HepG2 (cell line): ENCODE measurements at regions not wholly inside any gene's neighbourhood (a gene's known extent, or its start where the extent isn't known, plus 50 kb on each side); places are given as distances from the start of the nearest gene placed in this dataset.

Source experiments
- ADNP ChIP-seq: sonication (generic); formaldehyde crosslinking; IDR thresholded peaks from 2 replicates; pipeline ENCODE4 v1.4.0; 2020; ENCODE audit warnings: missing genetic modification reagents
- AGO2 ChIP-seq: fragments of 200-400 bp; formaldehyde crosslinking; optimal IDR thresholded peaks from 2 replicates; pipeline ENCODE3; 2017; ENCODE audit warnings: mild to moderate bottlenecking, low read depth, low read length, moderate library complexity
- CSRNP2 ChIP-seq: sonication (generic); formaldehyde crosslinking; conservative IDR thresholded peaks from 2 replicates; pipeline ENCODE4 v1.8.0; 2022; ENCODE audit warnings: low read depth, missing genetic modification reagents
- DPF2 ChIP-seq: sonication (generic); formaldehyde crosslinking; IDR thresholded peaks from 2 replicates; pipeline ENCODE4 v1.4.0; 2020; ENCODE audit warnings: mild to moderate bottlenecking, low read depth, missing genetic modification reagents, borderline replicate concordance
- FUBP1 ChIP-seq: sonication (generic); formaldehyde crosslinking; IDR thresholded peaks from 2 replicates; pipeline ENCODE4 v1.5.1; 2020; ENCODE audit warnings: missing genetic modification reagents, mild to moderate bottlenecking, borderline replicate concordance
- HDAC6 ChIP-seq: fragments of 200-600 bp; sonication (generic); IDR thresholded peaks from 2 replicates; pipeline ENCODE4 v1.7.0; 2017; ENCODE audit warnings: mild to moderate bottlenecking, antibody characterized with exemption, low read length, low read depth
- IRX3 ChIP-seq: sonication (generic); formaldehyde crosslinking; IDR thresholded peaks from 2 replicates; pipeline ENCODE4 v1.8.1; 2023; ENCODE audit warnings: mild to moderate bottlenecking, low read depth, missing genetic modification reagents, borderline replicate concordance
- KLF9 ChIP-seq: IDR thresholded peaks from 2 replicates; pipeline ENCODE4 v1.6.1; 2016; ENCODE audit warnings: low read depth
- LBX2 ChIP-seq: sonication (generic); formaldehyde crosslinking; IDR thresholded peaks from 2 replicates; pipeline ENCODE4 v1.5.0; 2020; ENCODE audit warnings: missing genetic modification reagents, mild to moderate bottlenecking, borderline replicate concordance
- MTF2 ChIP-seq: sonication (generic); formaldehyde crosslinking; IDR thresholded peaks from 2 replicates; pipeline ENCODE4 v1.5.0; 2020; ENCODE audit warnings: missing genetic modification reagents, borderline replicate concordance
- NCOA2 ChIP-seq: sonication (generic); formaldehyde crosslinking; IDR thresholded peaks from 2 replicates; pipeline ENCODE4 v1.8.0; 2022; ENCODE audit warnings: inconsistent platforms
- PAWR ChIP-seq: sonication (generic); formaldehyde crosslinking; IDR thresholded peaks from 2 replicates; pipeline ENCODE4 v1.4.0; 2020; ENCODE audit warnings: missing genetic modification reagents, mild to moderate bottlenecking, borderline replicate concordance
- PPARG ChIP-seq: conservative IDR thresholded peaks from 2 replicates; pipeline ENCODE4 v1.6.1; 2016; ENCODE audit warnings: missing biosample characterization, missing genetic modification reagents
- PTBP1 ChIP-seq: fragments of 200-400 bp; formaldehyde crosslinking; IDR thresholded peaks from 2 replicates; pipeline ENCODE4 v1.6.1; 2018; ENCODE audit warnings: low read length, low read depth; ENCODE audit not compliant: poor library complexity, severe bottlenecking
- RXRB ChIP-seq: IDR thresholded peaks from 2 replicates; pipeline ENCODE4 v1.6.1; 2016; ENCODE audit warnings: borderline replicate concordance, missing genetic modification reagents, missing compliant biosample characterization
- SALL2 ChIP-seq: sonication (generic); formaldehyde crosslinking; IDR thresholded peaks from 2 replicates; pipeline ENCODE4 v1.8.1; 2023; ENCODE audit warnings: mild to moderate bottlenecking, missing genetic modification reagents, inconsistent platforms
- SIX1 ChIP-seq: sonication (generic); formaldehyde crosslinking; IDR thresholded peaks from 2 replicates; pipeline ENCODE4 v1.4.0; 2020; ENCODE audit warnings: missing genetic modification reagents, borderline replicate concordance
- U2AF1 ChIP-seq: fragments of 200-400 bp; formaldehyde crosslinking; optimal IDR thresholded peaks from 2 replicates; pipeline ENCODE3; 2017; ENCODE audit warnings: mild to moderate bottlenecking, low read depth, low read length
- ZBTB7B ChIP-seq: sonication (generic); formaldehyde crosslinking; IDR thresholded peaks from 2 replicates; pipeline ENCODE4 v1.4.0; 2020; ENCODE audit warnings: missing genetic modification reagents
- ZNF143 ChIP-seq: sonication (generic); formaldehyde crosslinking; IDR thresholded peaks from 2 replicates; pipeline ENCODE4 v1.4.0; 2020; ENCODE audit warnings: missing genetic modification reagents
- ZNF333 ChIP-seq: sonication (generic); formaldehyde crosslinking; IDR thresholded peaks from 2 replicates; pipeline ENCODE4 v1.4.0; 2020; ENCODE audit warnings: mild to moderate bottlenecking, missing genetic modification reagents, borderline replicate concordance
- TF ChIP-seq, protein P1 (sequence below): sonication (generic); formaldehyde crosslinking; IDR thresholded peaks from 2 replicates; pipeline ENCODE4 v1.9.0; 2021; ENCODE audit warnings: missing genetic modification reagents, borderline replicate concordance
- TF ChIP-seq, protein P2 (sequence below): IDR thresholded peaks from 2 replicates; pipeline ENCODE4 v1.6.1; 2016; ENCODE audit warnings: missing compliant biosample characterization, missing genetic modification reagents, borderline replicate concordance

GRCh38 chr6:156720691-156721685 is 56.2 kb upstream of the ARID1B start (continued):
- TF ChIP-seq, protein P1, sequence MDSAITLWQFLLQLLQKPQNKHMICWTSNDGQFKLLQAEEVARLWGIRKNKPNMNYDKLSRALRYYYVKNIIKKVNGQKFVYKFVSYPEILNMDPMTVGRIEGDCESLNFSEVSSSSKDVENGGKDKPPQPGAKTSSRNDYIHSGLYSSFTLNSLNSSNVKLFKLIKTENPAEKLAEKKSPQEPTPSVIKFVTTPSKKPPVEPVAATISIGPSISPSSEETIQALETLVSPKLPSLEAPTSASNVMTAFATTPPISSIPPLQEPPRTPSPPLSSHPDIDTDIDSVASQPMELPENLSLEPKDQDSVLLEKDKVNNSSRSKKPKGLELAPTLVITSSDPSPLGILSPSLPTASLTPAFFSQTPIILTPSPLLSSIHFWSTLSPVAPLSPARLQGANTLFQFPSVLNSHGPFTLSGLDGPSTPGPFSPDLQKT (CRISPR knock-in tag): no peak
- TF ChIP-seq KLF9 (CRISPR knock-in tag) (no peak), AGO2 (no peak), ZBTB7B (CRISPR knock-in tag) (0 out of 2 replicates have a peak, but pooled peaks have one; percentile 19), RXRB (peak; percentile 19; the same call in 1 of the 2 replicates), PPARG (peak; percentile 68), HDAC6 (no peak), ZNF333 (CRISPR knock-in tag) (no peak), SALL2 (CRISPR knock-in tag) (no peak), PAWR (no peak), ZNF143 (CRISPR knock-in tag) (no peak), FUBP1 (CRISPR knock-in tag) (no peak), LBX2 (CRISPR knock-in tag) (no peak), CSRNP2 (CRISPR knock-in tag) (no peak), SIX1 (CRISPR knock-in tag) (no peak), DPF2 (CRISPR knock-in tag) (no peak), NCOA2 (CRISPR knock-in tag) (no peak), U2AF1 (no peak), PTBP1 (no peak), ADNP (CRISPR knock-in tag) (0 out of 2 replicates have a peak, but pooled peaks have one; percentile 21), MTF2 (CRISPR knock-in tag) (no peak), IRX3 (CRISPR knock-in tag) (no peak)
- TF ChIP-seq, protein P2, sequence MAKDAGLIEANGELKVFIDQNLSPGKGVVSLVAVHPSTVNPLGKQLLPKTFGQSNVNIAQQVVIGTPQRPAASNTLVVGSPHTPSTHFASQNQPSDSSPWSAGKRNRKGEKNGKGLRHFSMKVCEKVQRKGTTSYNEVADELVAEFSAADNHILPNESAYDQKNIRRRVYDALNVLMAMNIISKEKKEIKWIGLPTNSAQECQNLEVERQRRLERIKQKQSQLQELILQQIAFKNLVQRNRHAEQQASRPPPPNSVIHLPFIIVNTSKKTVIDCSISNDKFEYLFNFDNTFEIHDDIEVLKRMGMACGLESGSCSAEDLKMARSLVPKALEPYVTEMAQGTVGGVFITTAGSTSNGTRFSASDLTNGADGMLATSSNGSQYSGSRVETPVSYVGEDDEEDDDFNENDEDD: no peak
